GM10248 (cell line): ENCODE measurements at regions not wholly inside any gene's neighbourhood (a gene's known extent, or its start where the extent isn't known, plus 50 kb on each side); places are given as distances from the start of the nearest gene placed in this dataset.

Experiments used
- CTCF ChIA-PET: fragments of 300-600 bp; sonication (Branson Sonifier 250); formaldehyde crosslinking; extraction: SDS; loops from one replicate; lab custom pipeline; 2021; ENCODE audit warnings: antibody characterized with exemption; lab: Yijun Ruan, JAX
- POLR2A ChIA-PET: fragments of 350-650 bp; sonication (Branson Sonifier 250); formaldehyde crosslinking; extraction: SDS; loops from one replicate; lab custom pipeline; 2020; ENCODE audit warnings: antibody characterized with exemption; lab: Yijun Ruan, JAX
- DNase-seq: peaks from one replicate; pipeline ENCODE4 v3.0.0; 2012; ENCODE audit errors: extremely low spot score
- CTCF ChIP-seq: IDR thresholded peaks from 2 replicates; pipeline ENCODE4 v1.5.1; 2012; ENCODE audit warnings: mild to moderate bottlenecking, low read depth; ENCODE audit errors: extremely low read depth, missing control alignments, control extremely low read depth

- ChIA-PET POLR2A (no interaction called here), CTCF (interaction anchor here (1.1 kb wide), 1 partner anchor 8 kb away, joined by 3 read pairs; no protein-coding TSS in a partner anchor)
- no peak for DNase-seq
- TF ChIP-seq CTCF = no peak
These were observed 565.6 kb upstream of the TENM3 start for GRCh38 chr4:181677621-181678020.

GRCh38 chr4:181679754-181680153 lies 563.4 kb upstream of the TENM3 start:
- no peak for TF ChIP-seq CTCF
- POLR2A ChIA-PET = no interaction called here
- DNase-seq = no peak
- CTCF ChIA-PET = no interaction called here

GRCh38 chr4:181682367-181683047 lies 560.7 kb upstream of the TENM3 start:
- TF ChIP-seq CTCF = no peak
- DNase-seq = no peak
- ChIA-PET POLR2A (no interaction called here), CTCF (interaction anchor here (1.3 to 1.6 kb wide), 2 partner anchors 10 to 13 kb away, joined by 4 read pairs; no protein-coding TSS in a partner anchor)

GRCh38 chr4:181684310-181684709 lies 558.9 kb upstream of the TENM3 start:
- ChIA-PET POLR2A (no interaction called here), CTCF (no interaction called here)
- DNase-seq = no peak
- TF ChIP-seq CTCF = no peak

- no peak for TF ChIP-seq CTCF
- POLR2A ChIA-PET = no interaction called here
- DNase-seq = no peak
- CTCF ChIA-PET = no interaction called here
These were observed 557.7 kb upstream of the TENM3 start for GRCh38 chr4:181685461-181685860.

- no peak for TF ChIP-seq CTCF
- ChIA-PET POLR2A (no interaction called here), CTCF (no interaction called here)
- DNase-seq = no peak
These were observed 557.3 kb upstream of the TENM3 start for GRCh38 chr4:181685911-181686310.
